ENCODE measurements at regions not wholly inside any gene's neighbourhood (a gene's known extent, or its start where the extent isn't known, plus 50 kb on each side); places are given as distances from the start of the nearest gene placed in this dataset.

GRCh38 chr6:47938405-47938804, 156.6 kb downstream of the OPN5 start:
- intact Hi-C loops (cut with DNase I): no loop called here
- 89 to 92% methylated on average over 2 of the region's 2 CpGs for WGBS, 2 donors
- H3K27ac ChIP-seq: no peak overlapping the region
- H3K36me3 ChIP-seq: no peaks in the 10 kb centered on the region
- TF ChIP-seq CTCF (IDR thresholded peaks at IDR 0.05): no peak
- no peak for TF ChIP-seq POLR2A (IDR thresholded peaks at IDR 0.05)
- no peak for DNase-seq
- H3K4me3 ChIP-seq (replicated peaks in 1 of 3): no peak overlapping the region
- no peaks in the 10 kb centered on the region for H3K27me3 ChIP-seq
- no peaks in the 10 kb centered on the region for H3K4me1 ChIP-seq
- H3K9me3 ChIP-seq: no peaks in the 10 kb centered on the region

DNA sequence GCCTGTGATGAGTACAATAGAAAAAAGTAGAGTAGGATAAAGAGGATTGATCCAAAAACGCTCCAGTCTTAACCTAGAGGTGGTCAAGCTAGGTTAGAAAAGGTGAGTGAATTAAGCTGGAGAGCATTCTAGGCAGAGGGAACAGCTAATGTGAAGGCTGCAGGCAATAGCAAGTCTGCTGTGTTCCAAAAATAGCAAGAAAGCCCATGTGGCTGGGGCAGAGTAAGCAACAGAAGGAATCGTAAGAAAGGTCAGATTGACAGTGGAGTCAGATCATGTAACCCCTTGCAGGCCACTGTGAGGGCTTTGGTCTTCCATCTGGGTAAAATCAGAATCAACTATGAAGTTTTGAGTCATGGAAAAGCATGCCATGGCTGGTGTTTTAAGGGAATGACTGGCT, 155.0 kb downstream of the OPN5 start:
- no peak overlapping the region for H3K4me3 ChIP-seq (replicated peaks in 1 of 3)
- DNase-seq: no peak
- H3K9me3 ChIP-seq: no peaks in the 10 kb centered on the region
- no peaks in the 10 kb centered on the region for H3K4me1 ChIP-seq
- TF ChIP-seq CTCF (IDR thresholded peaks at IDR 0.05) (no peak), POLR2A (IDR thresholded peaks at IDR 0.05) (no peak)
- H3K27ac ChIP-seq: no peak overlapping the region
- intact Hi-C loops (cut with DNase I): no loop called here
- H3K36me3 ChIP-seq: no peaks in the 10 kb centered on the region
- WGBS, 2 donors: 74 to 80% methylated on average over 2 of the region's 2 CpGs
- H3K27me3 ChIP-seq: no peaks in the 10 kb centered on the region

GRCh38 chr6:47934023-47934422, 152.2 kb downstream of the OPN5 start:
- Histone ChIP-seq H3K27ac (no peak overlapping the region), H3K9me3 (no peaks in the 10 kb centered on the region), H3K4me1 (no peaks in the 10 kb centered on the region), H3K4me3 (replicated peaks in 1 of 3) (no peak overlapping the region), H3K27me3 (no peaks in the 10 kb centered on the region), H3K36me3 (no peaks in the 10 kb centered on the region)
- WGBS, 2 donors: 74 to 81% methylated on average over 6 of the region's 6 CpGs
- no peak for DNase-seq
- TF ChIP-seq POLR2A (IDR thresholded peaks at IDR 0.05) (no peak), CTCF (IDR thresholded peaks at IDR 0.05) (no peak)
- intact Hi-C loops (cut with DNase I): no loop called here

DNA sequence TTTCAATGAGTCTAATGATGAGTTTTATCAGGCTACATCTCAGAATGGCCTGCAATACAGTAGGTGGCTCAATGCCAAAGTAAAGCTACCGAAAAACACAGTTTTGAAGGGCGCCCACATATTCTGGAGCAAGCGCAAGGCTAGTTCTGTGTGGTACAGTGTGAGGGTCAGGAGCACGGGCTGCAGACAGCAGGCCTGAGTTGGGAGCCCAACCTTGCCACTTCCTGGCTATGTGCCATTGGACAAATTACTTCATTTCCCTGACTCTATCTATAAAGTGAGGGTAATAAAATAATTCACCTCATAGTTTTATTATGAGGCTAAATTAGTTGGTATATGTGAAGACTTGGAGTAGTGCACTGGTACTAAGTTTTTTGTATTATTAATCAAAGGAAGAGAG, 150.7 kb downstream of the OPN5 start:
- no peak for DNase-seq
- Histone ChIP-seq H3K27me3 (no peaks in the 10 kb centered on the region), H3K4me3 (replicated peaks in 1 of 3) (no peak overlapping the region), H3K27ac (no peak overlapping the region), H3K4me1 (no peaks in the 10 kb centered on the region), H3K36me3 (no peaks in the 10 kb centered on the region), H3K9me3 (no peaks in the 10 kb centered on the region)
- 79 to 86% methylated on average over 4 of the region's 4 CpGs for WGBS, 2 donors
- TF ChIP-seq POLR2A (IDR thresholded peaks at IDR 0.05): no peak
- no peak for TF ChIP-seq CTCF (IDR thresholded peaks at IDR 0.05)
- intact Hi-C loops (cut with DNase I): no loop called here

DNA sequence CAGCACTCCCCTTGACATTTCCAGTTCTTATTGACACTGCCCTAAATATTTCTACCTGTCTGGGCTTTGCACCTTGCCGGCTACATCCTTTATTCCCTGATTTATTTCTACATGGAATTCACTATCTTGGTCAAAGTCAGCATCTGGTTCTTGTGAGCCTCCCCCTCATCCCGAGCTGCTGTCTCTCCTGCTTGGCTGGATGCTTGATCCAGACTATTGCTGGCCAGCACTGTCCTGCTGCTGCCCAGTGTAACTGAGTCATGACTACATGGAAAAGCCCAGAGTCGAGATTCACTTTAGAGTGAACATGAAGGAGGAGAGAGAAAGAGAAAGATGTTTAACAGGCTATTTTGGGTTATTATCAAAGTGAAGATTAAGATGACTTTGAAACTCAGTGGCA, 142.2 kb downstream of the OPN5 start:
- Histone ChIP-seq H3K4me1 (peaks cover 7 to 23% of the 10 kb centered on the region in 2 donors), H3K27me3 (no peaks in the 10 kb centered on the region), H3K9me3 (no peaks in the 10 kb centered on the region), H3K4me3 (replicated peaks in 1 of 3) (no peak overlapping the region), H3K27ac (no peak overlapping the region), H3K36me3 (no peaks in the 10 kb centered on the region)
- no peak for DNase-seq
- no peak for TF ChIP-seq POLR2A (IDR thresholded peaks at IDR 0.05)
- no peak for TF ChIP-seq CTCF (IDR thresholded peaks at IDR 0.05)
- WGBS, 2 donors: 54 to 60% methylated on average over 3 of the region's 3 CpGs
- intact Hi-C loops (cut with DNase I): no loop called here

Measured in thyroid gland (tissue), 4 donors.